Panc1 (cell line): ENCODE measurements at regions not wholly inside any gene's neighbourhood (a gene's known extent, or its start where the extent isn't known, plus 50 kb on each side); places are given as distances from the start of the nearest gene placed in this dataset.

ENCODE experiments used
- ATAC-seq: fragments of 200-7000 bp; cut with Tn5 transposase; 2 replicates; pipeline ENCODE4 v1.9.1; 2020; ENCODE audit warnings: mild to moderate bottlenecking, moderate library complexity
- BruUV-seq: library from RNA; stranded (reverse); fragments of 400-500 nt; replicated peaks from 2 replicates; lab custom pipeline; 2021; lab: Mats Ljungman, UMichigan
- CTCF ChIA-PET: fragments of 300-600 bp; sonication (Branson Sonifier 250); formaldehyde crosslinking; loops from one replicate; lab custom pipeline; 2022; ENCODE audit warnings: antibody characterized with exemption; lab: Charles Lee
- POLR2A ChIA-PET: fragments of 300-600 bp; sonication (Branson Sonifier 250); formaldehyde crosslinking; loops from one replicate; lab custom pipeline; 2022; ENCODE audit warnings: antibody characterized with exemption; lab: Charles Lee
- DNase-seq: peaks from one replicate; pipeline ENCODE4 v3.0.0-alpha.2; 2010; ENCODE audit warnings: low read depth, low spot score
- H3K27ac ChIP-seq: 2 replicates; pipeline ENCODE4 v1.5.1; 2011; ENCODE audit warnings: mild to moderate bottlenecking, low read length, inconsistent platforms
- H3K27me3 ChIP-seq: fragments of 200-500 bp; sonication (Bioruptor generic); 2 replicates; pipeline ENCODE4 v1.6.0; 2014; ENCODE audit warnings: low read length, inconsistent platforms; ENCODE audit not compliant: control insufficient read depth, insufficient read depth
- H3K36me3 ChIP-seq: fragments of 200-500 bp; sonication (Bioruptor generic); 2 replicates; pipeline ENCODE4 v1.5.1; 2014; ENCODE audit warnings: inconsistent platforms, mild to moderate bottlenecking, low read length, moderate library complexity; ENCODE audit not compliant: control insufficient read depth, insufficient read depth
- H3K4me1 ChIP-seq: 2 replicates; pipeline ENCODE4 v1.5.1; 2011; ENCODE audit warnings: inconsistent platforms, mild to moderate bottlenecking, low read length, moderate library complexity; ENCODE audit not compliant: control insufficient read depth, insufficient read depth
- H3K4me3 ChIP-seq, 2 experiments: 2 replicates each; pipeline ENCODE4 v1.5.1; 2011 to 2012; ENCODE audit warnings: low read depth in 2 of 2, low read length in 2 of 2, mild to moderate bottlenecking in 2 of 2, inconsistent platforms in 1 of 2, moderate library complexity in 1 of 2
- H3K9me3 ChIP-seq: fragments of 200-500 bp; sonication (Bioruptor generic); 2 replicates; pipeline ENCODE4 v1.5.1; 2014; ENCODE audit warnings: low read depth, mild to moderate bottlenecking, inconsistent platforms, low read length, moderate library complexity; ENCODE audit not compliant: control insufficient read depth, insufficient read depth
- POLR2AphosphoS5 ChIP-seq: IDR thresholded peaks from 2 replicates; pipeline ENCODE4 v1.6.1; 2012; ENCODE audit warnings: mild to moderate bottlenecking, low read depth, low read length, moderate library complexity
- SIN3A ChIP-seq: IDR thresholded peaks from 2 replicates; pipeline ENCODE4 v1.6.1; 2012; ENCODE audit warnings: low read depth, mild to moderate bottlenecking, low read length, moderate library complexity, borderline replicate concordance; ENCODE audit not compliant: insufficient read depth
- TCF7L2 ChIP-seq: IDR thresholded peaks from 2 replicates; pipeline ENCODE4 v1.6.1; 2011; ENCODE audit warnings: mild to moderate bottlenecking, low read depth, low read length, inconsistent platforms
- in situ Hi-C: cut with HindIII; loops from 2 replicates; pipeline ENCODE4 v1.10.0; 2016; ENCODE audit warnings: low sequenced_read_pairs, low pct_unique_long_range_greater_than_20kb
- intact Hi-C: fragments of 100-400 bp; cut with micrococcal nuclease; formaldehyde crosslinking; loops from one replicate; pipeline ENCODE4 v1.10.0; 2022; ENCODE audit not compliant: unreplicated experiment
- TF ChIP-seq, protein P1 (sequence below): fragments of 450-650 bp; IDR thresholded peaks from 2 replicates; pipeline ENCODE4 v1.5.1; 2017; ENCODE audit warnings: mild to moderate bottlenecking
- TF ChIP-seq, protein P2 (sequence below), 2 experiments: IDR thresholded peaks; 2 replicates each; pipeline ENCODE4 v1.6.1; 2011 to 2012; ENCODE audit warnings: low read depth in 2 of 2, control low read depth in 1 of 2, low read length in 1 of 2, mild to moderate bottlenecking in 1 of 2, moderate library complexity in 1 of 2; ENCODE audit not compliant: insufficient read depth in 1 of 2

DNA sequence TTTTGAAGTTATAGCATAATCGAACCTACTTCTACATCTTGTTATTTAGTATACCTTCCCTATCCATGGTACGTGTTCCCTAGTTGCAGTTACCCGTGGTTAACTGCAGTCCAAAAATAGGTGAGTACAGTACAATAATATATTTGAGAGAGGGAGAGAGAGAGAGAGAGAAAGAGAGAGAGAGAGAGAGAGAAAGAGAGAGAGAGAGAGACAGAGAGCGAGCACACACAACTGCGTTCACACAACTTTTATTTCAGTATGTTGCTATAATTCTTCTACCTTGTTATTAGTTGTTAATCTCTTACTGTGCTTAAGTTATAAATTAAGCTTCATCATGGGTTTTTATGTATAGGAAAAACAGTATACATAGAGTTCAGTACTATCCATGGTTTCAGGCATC, 928.1 kb downstream of the TUSC7 start:
- intact Hi-C loops = no loop called here
- DNase-seq (no peak), ATAC-seq (no peak)
- H3K27ac ChIP-seq = no peak overlapping the region
- H3K36me3 ChIP-seq = no peaks in the 10 kb centered on the region
- CTCF ChIA-PET = no interaction called here
- no peak for TF ChIP-seq SIN3A
- TF ChIP-seq TCF7L2 = no peak
- TF ChIP-seq, protein P1, sequence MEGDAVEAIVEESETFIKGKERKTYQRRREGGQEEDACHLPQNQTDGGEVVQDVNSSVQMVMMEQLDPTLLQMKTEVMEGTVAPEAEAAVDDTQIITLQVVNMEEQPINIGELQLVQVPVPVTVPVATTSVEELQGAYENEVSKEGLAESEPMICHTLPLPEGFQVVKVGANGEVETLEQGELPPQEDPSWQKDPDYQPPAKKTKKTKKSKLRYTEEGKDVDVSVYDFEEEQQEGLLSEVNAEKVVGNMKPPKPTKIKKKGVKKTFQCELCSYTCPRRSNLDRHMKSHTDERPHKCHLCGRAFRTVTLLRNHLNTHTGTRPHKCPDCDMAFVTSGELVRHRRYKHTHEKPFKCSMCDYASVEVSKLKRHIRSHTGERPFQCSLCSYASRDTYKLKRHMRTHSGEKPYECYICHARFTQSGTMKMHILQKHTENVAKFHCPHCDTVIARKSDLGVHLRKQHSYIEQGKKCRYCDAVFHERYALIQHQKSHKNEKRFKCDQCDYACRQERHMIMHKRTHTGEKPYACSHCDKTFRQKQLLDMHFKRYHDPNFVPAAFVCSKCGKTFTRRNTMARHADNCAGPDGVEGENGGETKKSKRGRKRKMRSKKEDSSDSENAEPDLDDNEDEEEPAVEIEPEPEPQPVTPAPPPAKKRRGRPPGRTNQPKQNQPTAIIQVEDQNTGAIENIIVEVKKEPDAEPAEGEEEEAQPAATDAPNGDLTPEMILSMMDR = no peak
- no peak for TF ChIP-seq POLR2AphosphoS5
- TF ChIP-seq, protein P2, sequence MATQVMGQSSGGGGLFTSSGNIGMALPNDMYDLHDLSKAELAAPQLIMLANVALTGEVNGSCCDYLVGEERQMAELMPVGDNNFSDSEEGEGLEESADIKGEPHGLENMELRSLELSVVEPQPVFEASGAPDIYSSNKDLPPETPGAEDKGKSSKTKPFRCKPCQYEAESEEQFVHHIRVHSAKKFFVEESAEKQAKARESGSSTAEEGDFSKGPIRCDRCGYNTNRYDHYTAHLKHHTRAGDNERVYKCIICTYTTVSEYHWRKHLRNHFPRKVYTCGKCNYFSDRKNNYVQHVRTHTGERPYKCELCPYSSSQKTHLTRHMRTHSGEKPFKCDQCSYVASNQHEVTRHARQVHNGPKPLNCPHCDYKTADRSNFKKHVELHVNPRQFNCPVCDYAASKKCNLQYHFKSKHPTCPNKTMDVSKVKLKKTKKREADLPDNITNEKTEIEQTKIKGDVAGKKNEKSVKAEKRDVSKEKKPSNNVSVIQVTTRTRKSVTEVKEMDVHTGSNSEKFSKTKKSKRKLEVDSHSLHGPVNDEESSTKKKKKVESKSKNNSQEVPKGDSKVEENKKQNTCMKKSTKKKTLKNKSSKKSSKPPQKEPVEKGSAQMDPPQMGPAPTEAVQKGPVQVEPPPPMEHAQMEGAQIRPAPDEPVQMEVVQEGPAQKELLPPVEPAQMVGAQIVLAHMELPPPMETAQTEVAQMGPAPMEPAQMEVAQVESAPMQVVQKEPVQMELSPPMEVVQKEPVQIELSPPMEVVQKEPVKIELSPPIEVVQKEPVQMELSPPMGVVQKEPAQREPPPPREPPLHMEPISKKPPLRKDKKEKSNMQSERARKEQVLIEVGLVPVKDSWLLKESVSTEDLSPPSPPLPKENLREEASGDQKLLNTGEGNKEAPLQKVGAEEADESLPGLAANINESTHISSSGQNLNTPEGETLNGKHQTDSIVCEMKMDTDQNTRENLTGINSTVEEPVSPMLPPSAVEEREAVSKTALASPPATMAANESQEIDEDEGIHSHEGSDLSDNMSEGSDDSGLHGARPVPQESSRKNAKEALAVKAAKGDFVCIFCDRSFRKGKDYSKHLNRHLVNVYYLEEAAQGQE (IDR thresholded peaks at IDR 0.05; ENCODE audit: insufficient read depth in 1 of 2, low read depth in 2 of 2, low read length in 1 of 2) = no peak
- POLR2A ChIA-PET = no interaction called here
- BruUV-seq = no TSS peak
- in situ Hi-C loops = no loop called here
- H3K4me1 ChIP-seq = no peaks in the 10 kb centered on the region
- no peak overlapping the region for H3K4me3 ChIP-seq
- H3K27me3 ChIP-seq = no peaks in the 10 kb centered on the region
- no peaks in the 10 kb centered on the region for H3K9me3 ChIP-seq

DNA sequence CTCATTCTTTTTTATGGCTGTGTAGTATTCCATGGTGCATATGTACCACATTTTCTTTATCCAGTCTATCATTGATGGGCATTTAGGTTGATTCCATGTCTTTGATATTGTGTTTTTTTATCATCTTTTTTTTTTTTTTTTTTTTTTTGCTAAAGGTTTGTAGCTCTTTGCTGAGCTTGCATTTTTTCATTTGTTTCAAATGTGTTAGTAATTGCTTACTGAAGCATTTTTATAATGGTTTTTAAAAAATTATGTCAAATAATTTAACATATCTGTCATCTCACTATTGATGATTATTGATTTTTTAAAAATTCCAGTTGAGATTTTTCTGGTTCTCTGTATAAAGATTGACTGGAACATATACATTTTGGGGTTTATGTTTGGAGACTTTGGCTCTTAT, 934.6 kb downstream of the TUSC7 start:
- no TSS peak for BruUV-seq
- Histone ChIP-seq H3K9me3 (no peaks in the 10 kb centered on the region), H3K4me3 (no peak overlapping the region), H3K27ac (no peak overlapping the region), H3K36me3 (no peaks in the 10 kb centered on the region), H3K27me3 (no peaks in the 10 kb centered on the region), H3K4me1 (no peaks in the 10 kb centered on the region)
- ChIA-PET POLR2A (no interaction called here), CTCF (interaction anchor here (0.5 kb wide), 1 partner anchor 1238 kb away, joined by 3 read pairs; no protein-coding TSS in a partner anchor)
- TF ChIP-seq POLR2AphosphoS5 (no peak), TCF7L2 (no peak), SIN3A (no peak)
- TF ChIP-seq, protein P2 (IDR thresholded peaks at IDR 0.05; ENCODE audit: insufficient read depth in 1 of 2, low read depth in 2 of 2, low read length in 1 of 2) = no peak
- TF ChIP-seq, protein P1 = no peak
- ATAC-seq (no peak), DNase-seq (no peak)
- intact Hi-C loops (no loop called here), in situ Hi-C loops (no loop called here)
